Progenitor cell of endocrine pancreas (in vitro differentiated cells): ENCODE measurements at regions not wholly inside any gene's neighbourhood (a gene's known extent, or its start where the extent isn't known, plus 50 kb on each side); places are given as distances from the start of the nearest gene placed in this dataset.

Experiments
- DNase-seq: peaks from one replicate; pipeline ENCODE4 v3.0.0; 2021; ENCODE audit warnings: low spot score; ENCODE audit not compliant: unreplicated experiment
- H3K27ac Mint-ChIP-seq: 2 replicates; pipeline ENCODE4 v1.8.0; 2021; ENCODE audit warnings: mild to moderate bottlenecking, moderate library complexity, mixed read lengths
- H3K27me3 Mint-ChIP-seq: 2 replicates; pipeline ENCODE4 v1.8.0; 2021; ENCODE audit warnings: mixed read lengths
- H3K36me3 Mint-ChIP-seq: 2 replicates; pipeline ENCODE4 v1.8.0; 2022; ENCODE audit warnings: mixed read lengths; ENCODE audit not compliant: insufficient read depth
- H3K4me1 Mint-ChIP-seq: 2 replicates; pipeline ENCODE4 v1.8.0; 2021; ENCODE audit warnings: low read depth, mixed read lengths
- H3K4me3 Mint-ChIP-seq: 2 replicates; pipeline ENCODE4 v1.8.0; 2021; ENCODE audit warnings: low read depth, mild to moderate bottlenecking, moderate library complexity, mixed read lengths
- H3K9me3 Mint-ChIP-seq: 2 replicates; pipeline ENCODE4 v1.8.0; 2021; ENCODE audit warnings: low read depth, mixed read lengths
- TF ChIP-seq, protein P1 (sequence below): fragments of 200-600 bp; sonication (generic); IDR thresholded peaks from one replicate; pipeline ENCODE4 v1.5.0; 2021; ENCODE audit warnings: antibody characterized with exemption, mild to moderate bottlenecking; ENCODE audit not compliant: unreplicated experiment

DNA sequence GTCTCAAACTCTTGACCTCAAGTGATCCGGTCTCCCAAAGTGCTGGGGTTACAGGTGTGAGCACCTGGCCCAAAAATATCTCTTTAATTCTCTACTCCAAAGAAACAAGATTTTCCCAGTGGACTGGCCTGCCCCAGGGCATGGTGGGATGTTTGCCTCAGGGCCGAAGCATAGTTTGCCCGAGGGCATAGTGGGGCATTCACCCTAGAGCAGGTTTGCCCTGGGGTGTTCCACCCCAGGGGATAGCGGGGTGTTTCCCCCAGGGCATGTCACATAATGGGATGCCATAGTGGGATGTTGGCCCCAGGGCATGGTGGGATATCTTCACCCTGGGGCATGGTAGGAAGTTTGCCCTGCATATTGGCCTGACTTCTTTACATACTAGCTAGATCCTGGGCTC, 97.2 kb downstream of the VEGFA start:
- no peak overlapping the region for H3K4me3 Mint-ChIP-seq
- H3K4me1 Mint-ChIP-seq: peaks cover 28% of the 10 kb centered on the region
- H3K27me3 Mint-ChIP-seq: no peaks in the 10 kb centered on the region
- no peaks in the 10 kb centered on the region for H3K36me3 Mint-ChIP-seq
- no peak for DNase-seq
- H3K27ac Mint-ChIP-seq: no peak overlapping the region
- H3K9me3 Mint-ChIP-seq: no peaks in the 10 kb centered on the region
- TF ChIP-seq, protein P1, sequence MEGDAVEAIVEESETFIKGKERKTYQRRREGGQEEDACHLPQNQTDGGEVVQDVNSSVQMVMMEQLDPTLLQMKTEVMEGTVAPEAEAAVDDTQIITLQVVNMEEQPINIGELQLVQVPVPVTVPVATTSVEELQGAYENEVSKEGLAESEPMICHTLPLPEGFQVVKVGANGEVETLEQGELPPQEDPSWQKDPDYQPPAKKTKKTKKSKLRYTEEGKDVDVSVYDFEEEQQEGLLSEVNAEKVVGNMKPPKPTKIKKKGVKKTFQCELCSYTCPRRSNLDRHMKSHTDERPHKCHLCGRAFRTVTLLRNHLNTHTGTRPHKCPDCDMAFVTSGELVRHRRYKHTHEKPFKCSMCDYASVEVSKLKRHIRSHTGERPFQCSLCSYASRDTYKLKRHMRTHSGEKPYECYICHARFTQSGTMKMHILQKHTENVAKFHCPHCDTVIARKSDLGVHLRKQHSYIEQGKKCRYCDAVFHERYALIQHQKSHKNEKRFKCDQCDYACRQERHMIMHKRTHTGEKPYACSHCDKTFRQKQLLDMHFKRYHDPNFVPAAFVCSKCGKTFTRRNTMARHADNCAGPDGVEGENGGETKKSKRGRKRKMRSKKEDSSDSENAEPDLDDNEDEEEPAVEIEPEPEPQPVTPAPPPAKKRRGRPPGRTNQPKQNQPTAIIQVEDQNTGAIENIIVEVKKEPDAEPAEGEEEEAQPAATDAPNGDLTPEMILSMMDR: no peak

DNA sequence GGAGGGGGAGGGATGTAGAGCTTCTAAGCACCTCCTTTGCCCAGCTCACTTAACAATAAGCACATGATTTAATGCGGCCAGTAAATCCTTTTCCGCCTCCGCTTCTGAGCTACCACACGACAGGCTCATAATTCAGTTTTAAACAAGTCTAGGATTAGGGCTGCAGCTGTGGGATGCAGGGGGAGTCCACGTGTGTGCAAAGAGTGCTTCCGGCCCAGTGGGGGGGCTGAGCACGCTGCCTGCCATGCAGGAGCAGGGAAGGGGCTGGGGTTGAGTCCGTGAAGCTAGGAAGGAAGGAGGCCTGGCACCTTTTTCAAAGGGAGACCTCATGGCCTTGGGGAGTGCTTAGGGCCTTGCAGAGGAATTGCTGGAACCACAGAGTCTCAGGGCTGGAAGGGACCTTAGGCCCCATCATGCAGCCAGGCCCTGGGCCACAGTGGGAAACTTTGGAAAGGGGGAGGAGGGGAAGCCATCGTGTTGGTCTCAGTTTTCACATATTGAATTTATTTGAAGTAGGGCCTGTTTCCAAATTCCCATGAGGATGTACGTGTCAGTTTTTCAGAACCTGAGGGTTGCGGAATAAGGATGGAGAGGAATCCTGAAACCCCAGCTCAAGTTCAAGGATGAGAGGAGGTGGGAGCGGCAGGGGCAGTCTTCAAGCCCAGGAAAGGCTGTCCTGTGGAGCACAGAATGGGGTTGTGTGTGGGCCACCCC, 96.1 kb downstream of the VEGFA start:
- Mint-ChIP-seq H3K27me3 (no peaks in the 10 kb centered on the region), H3K27ac (peak overlapping the region; percentile 85), H3K4me1 (peaks cover 36% of the 10 kb centered on the region), H3K9me3 (no peaks in the 10 kb centered on the region), H3K36me3 (no peaks in the 10 kb centered on the region), H3K4me3 (no peak overlapping the region)
- TF ChIP-seq, protein P1: no peak
- DNase-seq: no peak

DNA sequence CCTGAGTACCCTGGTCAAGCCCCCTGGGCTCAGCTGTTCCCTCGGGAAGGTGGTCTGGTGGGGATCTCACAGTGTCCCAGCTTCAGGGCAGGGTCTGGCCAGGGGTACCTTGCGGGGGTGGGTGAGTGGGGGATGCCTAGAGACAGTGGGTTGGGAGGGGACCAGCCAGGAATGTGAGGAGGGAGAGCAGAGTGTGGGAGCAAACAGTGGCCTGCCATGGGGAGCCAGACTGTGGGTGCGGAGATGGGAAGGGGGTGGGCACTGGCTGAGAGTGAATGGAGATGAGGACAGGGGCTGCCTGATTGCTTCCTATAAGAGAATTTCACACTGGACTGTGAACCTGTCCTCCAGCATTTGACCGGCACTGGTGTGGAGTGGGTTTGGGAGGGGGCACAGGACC, 95.1 kb downstream of the VEGFA start:
- Mint-ChIP-seq H3K27ac (peak overlapping the region; percentile 69), H3K27me3 (no peaks in the 10 kb centered on the region), H3K9me3 (no peaks in the 10 kb centered on the region), H3K36me3 (no peaks in the 10 kb centered on the region), H3K4me1 (peaks cover 38% of the 10 kb centered on the region), H3K4me3 (no peak overlapping the region)
- TF ChIP-seq, protein P1: no peak
- DNase-seq: no peak

DNA sequence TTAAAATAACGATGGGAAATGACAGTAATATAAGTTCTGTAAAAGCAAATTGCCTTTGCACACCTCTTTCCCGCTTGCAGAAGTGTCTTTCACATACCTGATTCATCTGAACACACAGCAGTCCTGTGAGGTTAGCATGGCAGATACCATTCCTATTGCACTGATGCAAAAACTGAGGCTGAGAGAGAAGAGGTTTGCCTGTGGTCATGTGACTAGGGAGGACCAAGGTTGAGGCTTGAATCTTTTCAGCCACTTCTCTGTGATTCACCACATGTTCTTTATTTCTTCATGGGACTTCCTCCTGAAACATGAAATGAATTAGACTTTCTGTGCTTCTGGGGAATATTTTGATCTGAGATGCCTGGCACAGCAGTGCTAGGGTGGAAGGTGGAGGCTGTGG, 92.9 kb downstream of the VEGFA start:
- Mint-ChIP-seq H3K27ac (no peak overlapping the region), H3K27me3 (no peaks in the 10 kb centered on the region), H3K4me3 (no peak overlapping the region), H3K36me3 (no peaks in the 10 kb centered on the region), H3K4me1 (peaks cover 46% of the 10 kb centered on the region), H3K9me3 (no peaks in the 10 kb centered on the region)
- DNase-seq: no peak
- TF ChIP-seq, protein P1: no peak

DNA sequence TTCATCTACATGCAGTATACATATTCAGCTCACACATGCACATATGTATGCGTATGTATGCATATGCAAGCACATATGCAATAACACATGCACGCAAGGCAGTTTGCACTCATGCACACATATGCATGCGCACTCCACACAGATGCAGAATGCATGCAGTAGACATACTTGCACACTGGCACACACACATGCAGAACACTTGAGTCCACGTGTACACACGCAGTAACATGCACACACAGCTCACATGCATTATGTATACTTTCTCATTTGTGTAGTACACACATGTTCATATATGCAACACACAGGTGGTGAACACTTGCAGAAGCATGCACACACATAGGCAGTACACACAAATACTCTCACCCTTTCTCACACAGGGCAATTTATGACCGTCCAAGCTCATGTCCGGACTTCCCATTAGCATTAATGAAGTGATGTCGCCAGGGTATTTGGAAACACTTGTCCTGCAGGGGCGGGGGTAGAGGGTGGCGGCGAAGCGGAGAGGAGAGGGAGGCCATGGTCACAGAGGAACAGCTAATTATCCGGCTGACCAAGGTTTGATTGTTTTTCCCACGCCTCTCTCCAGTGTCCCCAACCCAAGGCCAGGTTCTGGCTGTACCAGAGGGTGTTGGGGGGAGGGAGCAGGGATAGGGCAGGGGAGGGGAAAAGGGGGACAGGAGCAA, 91.3 kb downstream of the VEGFA start:
- H3K9me3 Mint-ChIP-seq: no peaks in the 10 kb centered on the region
- no peak overlapping the region for H3K4me3 Mint-ChIP-seq
- peaks cover 45% of the 10 kb centered on the region for H3K4me1 Mint-ChIP-seq
- H3K36me3 Mint-ChIP-seq: no peaks in the 10 kb centered on the region
- no peak for DNase-seq
- TF ChIP-seq, protein P1: no peak
- no peak overlapping the region for H3K27ac Mint-ChIP-seq
- H3K27me3 Mint-ChIP-seq: no peaks in the 10 kb centered on the region
